ENCODE measurements at regions not wholly inside any gene's neighbourhood (a gene's known extent, or its start where the extent isn't known, plus 50 kb on each side); places are given as distances from the start of the nearest gene placed in this dataset.

DNA sequence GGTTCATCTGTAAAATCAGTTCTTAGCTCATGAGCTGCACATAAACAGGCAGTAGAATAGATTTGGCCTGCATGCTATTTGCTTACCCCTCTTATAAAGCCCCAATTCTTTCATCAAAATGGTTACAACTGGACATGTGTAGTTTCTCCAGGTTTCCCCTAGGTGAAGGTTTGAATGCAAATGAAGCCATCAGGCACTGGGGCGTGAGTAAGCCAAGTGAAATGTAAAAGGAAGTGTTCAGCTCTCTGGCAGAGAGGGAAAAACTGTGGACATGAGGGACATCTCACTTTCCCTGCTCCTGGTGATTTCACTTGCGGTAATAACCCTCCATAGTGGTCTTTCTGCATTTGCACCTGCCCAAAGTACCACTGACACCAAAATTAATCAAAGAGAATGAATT is 1402.3 kb upstream of the LRRTM1 start:
- Histone ChIP-seq H3K27ac (no peak overlapping the region), H3K9me3 (no peaks in the 10 kb centered on the region), H3K27me3 (no peaks in the 10 kb centered on the region), H3K36me3 (no peaks in the 10 kb centered on the region), H3K4me3 (no peak overlapping the region), H3K9ac (ENCODE audit: low read depth in 2 of 2, low read length in 2 of 2) (no peak overlapping the region), H3K4me1 (no peaks in the 10 kb centered on the region)
- TF ChIP-seq CTCF (IDR thresholded peaks at IDR 0.05): no peak
- intact Hi-C loops (cut with DNase I): no loop called here
- no peak for DNase-seq

DNA sequence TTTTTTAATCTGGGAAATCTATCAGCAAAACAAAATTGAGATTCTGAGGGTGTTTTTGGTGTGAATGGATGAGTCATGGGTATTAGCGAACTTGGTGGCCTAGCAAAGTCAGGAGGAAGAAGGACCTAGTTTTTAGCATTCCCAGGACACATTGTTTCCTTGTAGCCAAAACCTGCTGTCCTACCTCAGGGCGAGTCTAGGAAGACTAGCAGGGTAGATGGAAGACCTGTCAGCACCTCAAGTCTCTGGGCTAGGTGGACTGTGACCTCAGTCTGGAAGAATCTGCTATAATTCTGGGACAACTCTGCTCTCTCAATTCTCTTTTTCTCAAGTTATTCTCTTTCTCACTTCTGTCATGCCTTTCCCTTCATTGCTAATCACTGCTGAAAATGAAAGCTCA is 1399.3 kb upstream of the LRRTM1 start:
- H3K27me3 ChIP-seq: no peaks in the 10 kb centered on the region
- no peak overlapping the region for H3K9ac ChIP-seq (ENCODE audit: low read depth in 2 of 2, low read length in 2 of 2)
- intact Hi-C loops (cut with DNase I): no loop called here
- no peak overlapping the region for H3K4me3 ChIP-seq
- H3K9me3 ChIP-seq: no peaks in the 10 kb centered on the region
- H3K36me3 ChIP-seq: no peaks in the 10 kb centered on the region
- H3K27ac ChIP-seq: no peak overlapping the region
- no peaks in the 10 kb centered on the region for H3K4me1 ChIP-seq
- DNase-seq: no peak
- TF ChIP-seq CTCF (IDR thresholded peaks at IDR 0.05): no peak

GRCh38 chr2:81692566-81692965 is 1388.0 kb upstream of the LRRTM1 start:
- Histone ChIP-seq H3K27ac (no peak overlapping the region), H3K4me3 (no peak overlapping the region), H3K4me1 (no peaks in the 10 kb centered on the region), H3K9me3 (no peaks in the 10 kb centered on the region), H3K36me3 (no peaks in the 10 kb centered on the region), H3K27me3 (no peaks in the 10 kb centered on the region), H3K9ac (ENCODE audit: low read depth in 2 of 2, low read length in 2 of 2) (no peak overlapping the region)
- DNase-seq: no peak
- no peak for TF ChIP-seq CTCF (IDR thresholded peaks at IDR 0.05)
- intact Hi-C loops (cut with DNase I): no loop called here

DNA sequence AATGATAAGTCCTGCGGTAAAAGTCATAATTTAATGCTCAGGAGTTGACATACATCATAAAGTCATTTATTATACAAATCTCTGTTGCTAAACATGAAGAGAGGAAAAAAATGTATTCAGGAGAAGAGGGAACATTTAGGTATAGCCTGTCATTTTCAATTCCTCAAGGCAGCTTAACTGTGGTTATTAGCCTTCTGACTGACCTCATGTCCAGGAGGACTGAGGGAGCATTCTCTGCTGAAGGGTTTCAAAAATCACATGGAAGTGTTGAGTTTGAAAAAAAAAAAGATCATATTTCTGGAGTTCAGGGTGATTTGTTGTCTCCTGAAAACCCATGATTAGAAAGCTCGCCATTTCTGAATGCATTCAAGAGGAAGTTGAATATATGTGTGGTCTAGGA is 1371.1 kb upstream of the LRRTM1 start:
- TF ChIP-seq CTCF (IDR thresholded peaks at IDR 0.05): no peak
- Histone ChIP-seq H3K4me3 (no peak overlapping the region), H3K9ac (ENCODE audit: low read depth in 2 of 2, low read length in 2 of 2) (no peak overlapping the region), H3K27ac (no peak overlapping the region), H3K9me3 (no peaks in the 10 kb centered on the region), H3K27me3 (no peaks in the 10 kb centered on the region), H3K36me3 (no peaks in the 10 kb centered on the region), H3K4me1 (no peaks in the 10 kb centered on the region)
- no peak for DNase-seq
- intact Hi-C loops (cut with DNase I): no loop called here

- H3K4me3 ChIP-seq: no peak overlapping the region
- no peak overlapping the region for H3K9ac ChIP-seq (ENCODE audit: low read depth in 2 of 2, low read length in 2 of 2)
- no peaks in the 10 kb centered on the region for H3K36me3 ChIP-seq
- H3K4me1 ChIP-seq: no peaks in the 10 kb centered on the region
- intact Hi-C loops (cut with DNase I): no loop called here
- no peaks in the 10 kb centered on the region for H3K9me3 ChIP-seq
- H3K27me3 ChIP-seq: no peaks in the 10 kb centered on the region
- no peak overlapping the region for H3K27ac ChIP-seq
- no peak for TF ChIP-seq CTCF (IDR thresholded peaks at IDR 0.05)
- DNase-seq: no peak
Observed at GRCh38 chr2:81672923-81673322, 1368.4 kb upstream of the LRRTM1 start.

DNA sequence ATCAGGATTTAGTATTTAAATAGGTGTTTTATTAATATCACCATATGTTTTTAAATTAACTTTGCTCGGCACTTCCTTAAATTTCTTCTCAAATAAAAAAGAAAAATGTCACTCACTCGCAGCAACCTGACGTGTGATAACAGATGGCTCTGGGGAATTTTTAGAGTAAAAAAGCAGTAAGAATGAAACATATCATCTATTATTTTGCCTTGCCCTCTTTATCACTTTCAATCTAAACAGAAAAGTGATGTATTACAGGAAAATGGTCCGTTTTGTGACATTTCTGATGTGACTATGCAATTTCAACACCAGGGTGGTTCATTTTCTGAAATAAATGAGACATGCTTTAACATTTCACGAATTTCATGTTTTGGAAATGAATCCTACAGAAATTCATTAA is 1368.0 kb upstream of the LRRTM1 start:
- DNase-seq: no peak
- H3K27ac ChIP-seq: no peak overlapping the region
- no peak overlapping the region for H3K4me3 ChIP-seq
- H3K27me3 ChIP-seq: no peaks in the 10 kb centered on the region
- TF ChIP-seq CTCF (IDR thresholded peaks at IDR 0.05): no peak
- no peaks in the 10 kb centered on the region for H3K4me1 ChIP-seq
- no peaks in the 10 kb centered on the region for H3K36me3 ChIP-seq
- intact Hi-C loops (cut with DNase I): no loop called here
- H3K9me3 ChIP-seq: no peaks in the 10 kb centered on the region
- H3K9ac ChIP-seq (ENCODE audit: low read depth in 2 of 2, low read length in 2 of 2): no peak overlapping the region
